ENCODE measurements at regions not wholly inside any gene's neighbourhood (a gene's known extent, or its start where the extent isn't known, plus 50 kb on each side); places are given as distances from the start of the nearest gene placed in this dataset.

DNA sequence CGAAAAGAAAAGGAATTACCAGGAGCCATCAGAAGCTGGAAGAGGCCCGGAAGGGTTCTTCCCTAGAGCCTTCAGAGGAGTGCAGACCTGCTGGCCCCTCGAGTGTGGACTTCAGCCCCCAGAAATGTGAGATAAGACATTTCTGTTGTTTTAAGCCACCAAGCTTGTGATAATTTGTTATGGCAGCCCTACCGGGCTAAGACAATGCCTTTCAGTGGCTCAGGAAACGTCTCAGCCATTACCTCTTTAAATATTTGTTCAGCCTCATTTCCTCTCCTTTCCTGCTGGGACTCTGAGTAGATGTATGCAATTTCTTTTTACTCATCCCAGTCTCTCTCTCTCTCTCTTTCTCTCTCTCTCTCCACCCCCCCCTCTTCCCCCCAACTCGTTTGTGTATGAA, 174.7 kb upstream of the GRB10 start:
- TF ChIP-seq SPI1 (IDR thresholded peaks at IDR 0.05; ENCODE audit: borderline replicate concordance, low read depth) (no peak), POLR2AphosphoS5 (IDR thresholded peaks at IDR 0.05; ENCODE audit: low read depth) (no peak), GABPA (IDR thresholded peaks at IDR 0.05; ENCODE audit: low read depth) (no peak)
- TF ChIP-seq, protein P1, sequence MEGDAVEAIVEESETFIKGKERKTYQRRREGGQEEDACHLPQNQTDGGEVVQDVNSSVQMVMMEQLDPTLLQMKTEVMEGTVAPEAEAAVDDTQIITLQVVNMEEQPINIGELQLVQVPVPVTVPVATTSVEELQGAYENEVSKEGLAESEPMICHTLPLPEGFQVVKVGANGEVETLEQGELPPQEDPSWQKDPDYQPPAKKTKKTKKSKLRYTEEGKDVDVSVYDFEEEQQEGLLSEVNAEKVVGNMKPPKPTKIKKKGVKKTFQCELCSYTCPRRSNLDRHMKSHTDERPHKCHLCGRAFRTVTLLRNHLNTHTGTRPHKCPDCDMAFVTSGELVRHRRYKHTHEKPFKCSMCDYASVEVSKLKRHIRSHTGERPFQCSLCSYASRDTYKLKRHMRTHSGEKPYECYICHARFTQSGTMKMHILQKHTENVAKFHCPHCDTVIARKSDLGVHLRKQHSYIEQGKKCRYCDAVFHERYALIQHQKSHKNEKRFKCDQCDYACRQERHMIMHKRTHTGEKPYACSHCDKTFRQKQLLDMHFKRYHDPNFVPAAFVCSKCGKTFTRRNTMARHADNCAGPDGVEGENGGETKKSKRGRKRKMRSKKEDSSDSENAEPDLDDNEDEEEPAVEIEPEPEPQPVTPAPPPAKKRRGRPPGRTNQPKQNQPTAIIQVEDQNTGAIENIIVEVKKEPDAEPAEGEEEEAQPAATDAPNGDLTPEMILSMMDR (IDR thresholded peaks at IDR 0.05; ENCODE audit: insufficient read depth, low read length), result no peak
- TF ChIP-seq, protein P2, sequence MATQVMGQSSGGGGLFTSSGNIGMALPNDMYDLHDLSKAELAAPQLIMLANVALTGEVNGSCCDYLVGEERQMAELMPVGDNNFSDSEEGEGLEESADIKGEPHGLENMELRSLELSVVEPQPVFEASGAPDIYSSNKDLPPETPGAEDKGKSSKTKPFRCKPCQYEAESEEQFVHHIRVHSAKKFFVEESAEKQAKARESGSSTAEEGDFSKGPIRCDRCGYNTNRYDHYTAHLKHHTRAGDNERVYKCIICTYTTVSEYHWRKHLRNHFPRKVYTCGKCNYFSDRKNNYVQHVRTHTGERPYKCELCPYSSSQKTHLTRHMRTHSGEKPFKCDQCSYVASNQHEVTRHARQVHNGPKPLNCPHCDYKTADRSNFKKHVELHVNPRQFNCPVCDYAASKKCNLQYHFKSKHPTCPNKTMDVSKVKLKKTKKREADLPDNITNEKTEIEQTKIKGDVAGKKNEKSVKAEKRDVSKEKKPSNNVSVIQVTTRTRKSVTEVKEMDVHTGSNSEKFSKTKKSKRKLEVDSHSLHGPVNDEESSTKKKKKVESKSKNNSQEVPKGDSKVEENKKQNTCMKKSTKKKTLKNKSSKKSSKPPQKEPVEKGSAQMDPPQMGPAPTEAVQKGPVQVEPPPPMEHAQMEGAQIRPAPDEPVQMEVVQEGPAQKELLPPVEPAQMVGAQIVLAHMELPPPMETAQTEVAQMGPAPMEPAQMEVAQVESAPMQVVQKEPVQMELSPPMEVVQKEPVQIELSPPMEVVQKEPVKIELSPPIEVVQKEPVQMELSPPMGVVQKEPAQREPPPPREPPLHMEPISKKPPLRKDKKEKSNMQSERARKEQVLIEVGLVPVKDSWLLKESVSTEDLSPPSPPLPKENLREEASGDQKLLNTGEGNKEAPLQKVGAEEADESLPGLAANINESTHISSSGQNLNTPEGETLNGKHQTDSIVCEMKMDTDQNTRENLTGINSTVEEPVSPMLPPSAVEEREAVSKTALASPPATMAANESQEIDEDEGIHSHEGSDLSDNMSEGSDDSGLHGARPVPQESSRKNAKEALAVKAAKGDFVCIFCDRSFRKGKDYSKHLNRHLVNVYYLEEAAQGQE (IDR thresholded peaks at IDR 0.05; ENCODE audit: insufficient replicate concordance, low read depth), result no peak
- Histone ChIP-seq H3K27me3 (ENCODE audit: insufficient read depth, poor library complexity, severe bottlenecking) (no peaks in the 10 kb centered on the region), H3K4me3 (replicated peaks; ENCODE audit: insufficient read depth, low read length) (no peak overlapping the region), H3K27ac (replicated peaks) (no peak overlapping the region)
- no peak for DNase-seq (ENCODE audit: low read depth in 1 of 2, low spot score in 1 of 2)

DNA sequence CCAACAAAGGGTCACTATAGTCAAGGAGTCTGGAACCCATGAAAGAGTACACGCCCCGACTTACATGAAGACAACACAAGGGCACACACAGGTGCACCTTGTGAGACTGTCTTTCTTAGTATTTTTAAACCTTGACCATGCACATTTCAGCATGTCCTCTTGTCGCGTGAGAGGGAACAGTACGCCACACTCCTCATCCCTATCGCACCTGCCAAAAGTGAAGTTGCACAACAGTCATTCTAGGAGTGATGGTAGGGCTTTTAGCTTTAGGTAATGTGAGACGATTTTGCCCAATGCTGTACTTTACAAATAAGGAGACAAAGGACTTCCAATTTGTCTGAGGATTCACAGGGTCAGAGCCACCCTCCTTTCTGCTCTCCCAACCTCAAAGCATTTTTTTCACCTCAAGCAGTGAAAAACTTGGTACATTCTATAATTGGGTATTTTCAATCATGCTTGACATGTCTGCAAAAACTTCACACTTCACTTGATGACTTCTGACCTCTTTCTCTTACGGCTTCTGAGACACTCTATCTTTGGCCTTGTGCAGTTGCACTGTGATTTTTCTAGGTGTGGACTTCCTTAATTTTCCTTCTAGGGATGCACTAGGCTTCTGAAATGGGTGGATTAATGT, 173.9 kb upstream of the GRB10 start:
- no peak for TF ChIP-seq SPI1 (IDR thresholded peaks at IDR 0.05; ENCODE audit: borderline replicate concordance, low read depth)
- no peak for TF ChIP-seq POLR2AphosphoS5 (IDR thresholded peaks at IDR 0.05; ENCODE audit: low read depth)
- TF ChIP-seq, protein P1 (IDR thresholded peaks at IDR 0.05; ENCODE audit: insufficient read depth, low read length), result no peak
- no peak for TF ChIP-seq GABPA (IDR thresholded peaks at IDR 0.05; ENCODE audit: low read depth)
- TF ChIP-seq, protein P2 (IDR thresholded peaks at IDR 0.05; ENCODE audit: insufficient replicate concordance, low read depth), result no peak
- Histone ChIP-seq H3K27ac (replicated peaks) (no peak overlapping the region), H3K4me3 (replicated peaks; ENCODE audit: insufficient read depth, low read length) (no peak overlapping the region), H3K27me3 (ENCODE audit: insufficient read depth, poor library complexity, severe bottlenecking) (no peaks in the 10 kb centered on the region)
- DNase-seq (ENCODE audit: low read depth in 1 of 2, low spot score in 1 of 2), result no peak

DNA sequence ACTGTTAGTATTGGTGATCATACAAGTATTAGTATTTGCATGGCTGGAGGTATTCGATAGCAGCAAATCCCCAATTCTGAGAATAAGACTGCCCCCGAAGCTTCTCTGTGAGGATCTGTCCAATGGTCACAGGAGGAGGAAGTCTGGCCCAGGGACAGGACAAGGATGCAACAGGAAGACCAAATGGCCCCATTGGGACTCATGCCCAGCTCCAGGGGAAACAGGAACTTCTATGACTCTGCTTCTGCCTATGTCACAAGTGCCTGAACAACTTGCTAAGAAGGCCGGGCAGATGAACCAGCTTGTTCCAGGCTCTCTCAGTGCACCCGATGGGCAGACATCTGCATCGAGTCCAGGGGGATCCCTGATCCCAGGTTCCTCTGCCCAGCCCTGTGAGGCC, 172.0 kb upstream of the GRB10 start:
- H3K4me3 ChIP-seq (replicated peaks; ENCODE audit: insufficient read depth, low read length), result no peak overlapping the region
- H3K27ac ChIP-seq (replicated peaks), result no peak overlapping the region
- no peaks in the 10 kb centered on the region for H3K27me3 ChIP-seq (ENCODE audit: insufficient read depth, poor library complexity, severe bottlenecking)
- TF ChIP-seq GABPA (IDR thresholded peaks at IDR 0.05; ENCODE audit: low read depth), result no peak
- no peak for TF ChIP-seq POLR2AphosphoS5 (IDR thresholded peaks at IDR 0.05; ENCODE audit: low read depth)
- TF ChIP-seq, protein P2 (IDR thresholded peaks at IDR 0.05; ENCODE audit: insufficient replicate concordance, low read depth), result no peak
- TF ChIP-seq, protein P1 (IDR thresholded peaks at IDR 0.05; ENCODE audit: insufficient read depth, low read length), result no peak
- no peak for TF ChIP-seq SPI1 (IDR thresholded peaks at IDR 0.05; ENCODE audit: borderline replicate concordance, low read depth)
- DNase-seq (ENCODE audit: low read depth in 1 of 2, low spot score in 1 of 2), result no peak
